ENCODE measurements at regions not wholly inside any gene's neighbourhood (a gene's known extent, or its start where the extent isn't known, plus 50 kb on each side); places are given as distances from the start of the nearest gene placed in this dataset.
A peak's percentile ranks its signal among the peaks of the same experiment; 100 is the strongest.
"Not testable (repeated sequence)": the region's sequence is repeated elsewhere in the genome, so short reads cannot be mapped to it uniquely, and the experiment has no call there.

DNA sequence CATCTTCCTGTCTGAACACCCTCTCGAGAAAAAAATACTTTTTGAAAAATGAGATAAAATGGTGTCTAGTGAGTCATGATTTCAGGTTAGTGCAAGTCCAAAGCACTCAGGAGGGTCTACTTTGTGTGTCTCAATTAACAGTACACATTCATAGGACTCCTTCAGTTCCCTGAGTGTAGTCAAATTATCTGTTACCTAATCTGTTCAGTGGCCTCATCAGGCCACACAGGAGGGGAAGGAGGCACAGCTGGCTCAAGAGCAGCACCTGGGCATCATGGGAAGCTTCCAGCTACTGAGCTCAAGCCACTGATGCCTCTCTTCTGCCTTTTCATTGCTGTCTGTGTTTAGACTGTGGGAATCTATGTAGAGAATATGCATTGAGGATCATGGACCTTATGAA, 341.4 kb upstream of the SGO1 start:
- Mint-ChIP-seq H3K27ac (no peak overlapping the region), H3K36me3 (no peaks in the 10 kb centered on the region), H3K4me3 (no peak overlapping the region), H3K27me3 (no peaks in the 10 kb centered on the region), H3K4me1 (no peaks in the 10 kb centered on the region), H3K9me3 (no peaks in the 10 kb centered on the region)
- ATAC-seq (ENCODE audit: low read depth in 2 of 2) (no peak), DNase-seq (no peak)

DNA sequence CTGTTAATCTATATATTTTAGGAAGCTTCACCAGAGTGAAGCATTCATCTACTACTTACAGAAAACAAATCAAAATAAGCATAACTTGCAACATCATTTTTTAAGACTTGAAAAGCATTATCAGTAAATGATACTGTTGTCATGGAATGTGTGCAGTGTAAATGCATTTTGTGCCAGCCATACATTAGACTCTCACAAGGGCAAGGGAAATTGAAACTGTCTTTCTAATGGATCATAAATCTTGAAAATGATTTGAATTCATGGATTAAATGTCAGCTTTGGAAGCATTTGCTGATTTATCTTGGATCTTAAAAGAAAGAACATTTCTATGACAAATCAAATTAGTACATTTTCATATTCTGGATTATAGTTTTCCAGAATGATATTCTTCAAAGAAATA, 338.3 kb upstream of the SGO1 start:
- Mint-ChIP-seq H3K27me3 (no peaks in the 10 kb centered on the region), H3K27ac (no peak overlapping the region), H3K9me3 (peaks cover 0 to 11% (median 5%) of the 10 kb centered on the region in 7 donors), H3K36me3 (no peaks in the 10 kb centered on the region), H3K4me1 (no peaks in the 10 kb centered on the region), H3K4me3 (no peak overlapping the region)
- ATAC-seq (ENCODE audit: low read depth in 2 of 2) (no peak), DNase-seq (no peak)

DNA sequence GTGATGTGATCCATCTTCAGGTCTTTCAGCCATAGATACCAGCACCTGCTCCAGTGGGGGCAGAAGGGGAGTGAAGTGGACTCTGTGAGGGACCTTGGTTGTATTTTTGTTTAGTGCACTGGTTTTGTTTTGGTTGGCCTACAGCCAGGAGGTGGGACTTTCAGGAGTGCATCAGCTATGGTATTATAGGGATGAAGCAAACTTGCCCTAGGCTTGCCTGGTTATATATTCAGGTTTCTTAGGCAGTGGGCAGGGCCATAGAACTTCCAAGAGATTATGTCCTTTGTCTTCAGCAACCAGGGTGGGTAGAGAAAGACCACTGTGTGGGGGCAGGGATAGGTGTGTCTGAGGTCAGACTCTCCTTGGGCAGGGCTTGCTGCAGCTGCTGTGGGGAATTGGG, 337.3 kb upstream of the SGO1 start:
- H3K27ac Mint-ChIP-seq, result no peak overlapping the region
- H3K4me3 Mint-ChIP-seq, result no peak overlapping the region
- ATAC-seq (ENCODE audit: low read depth in 2 of 2) (no peak), DNase-seq (no peak)
- H3K27me3 Mint-ChIP-seq, result no peaks in the 10 kb centered on the region
- peaks cover 0 to 11% (median 5%) of the 10 kb centered on the region in 7 donors for H3K9me3 Mint-ChIP-seq
- no peaks in the 10 kb centered on the region for H3K4me1 Mint-ChIP-seq
- H3K36me3 Mint-ChIP-seq, result no peaks in the 10 kb centered on the region

DNA sequence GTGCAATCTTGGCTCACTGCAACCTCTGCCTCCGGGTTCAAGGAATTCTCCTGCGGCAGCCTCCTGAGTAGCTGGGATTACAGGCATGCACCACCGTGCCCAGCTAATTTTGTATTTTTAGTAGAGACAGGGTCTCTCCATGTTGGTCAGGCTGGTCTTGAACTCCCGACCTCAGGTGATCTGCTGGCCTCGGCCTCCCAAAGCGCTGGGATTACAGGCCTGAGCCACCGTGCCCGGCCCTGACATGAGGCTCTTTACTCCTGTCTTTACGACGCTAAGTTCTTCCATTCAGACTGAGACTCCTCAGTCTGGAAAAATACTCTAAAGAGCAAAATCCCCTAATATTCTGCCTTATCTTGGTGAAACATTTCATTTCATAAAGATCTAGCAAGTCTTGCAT, 331.3 kb upstream of the SGO1 start:
- not testable (repeated sequence) for H3K4me1 Mint-ChIP-seq; H3K36me3 Mint-ChIP-seq; H3K4me3 Mint-ChIP-seq; H3K27me3 Mint-ChIP-seq; DNase-seq; ATAC-seq (ENCODE audit: low read depth in 2 of 2); H3K27ac Mint-ChIP-seq
- H3K9me3 Mint-ChIP-seq, result peaks cover 0 to 18% (median 8%) of the 10 kb centered on the region in 7 donors

DNA sequence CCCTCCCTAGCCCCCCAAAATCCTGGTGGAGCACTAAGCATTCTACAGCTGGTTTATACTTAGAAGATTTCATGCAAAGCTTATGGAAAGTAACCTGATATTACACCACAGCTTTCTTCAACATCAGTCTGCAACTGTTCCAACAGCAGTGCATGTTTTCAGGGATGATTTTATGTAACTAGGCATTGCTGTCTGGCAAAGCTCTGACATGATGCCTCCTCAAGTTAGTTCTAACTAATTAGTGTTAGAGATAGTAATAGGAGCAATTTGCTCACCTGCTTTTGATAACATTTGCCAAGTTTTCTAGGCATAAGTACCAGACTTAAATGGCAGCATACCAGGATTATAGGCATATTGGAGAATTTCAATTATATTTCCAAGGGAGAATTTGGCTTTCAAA, 330.3 kb upstream of the SGO1 start:
- no peaks in the 10 kb centered on the region for H3K4me1 Mint-ChIP-seq
- ATAC-seq (ENCODE audit: low read depth in 2 of 2) (no peak), DNase-seq (no peak)
- no peaks in the 10 kb centered on the region for H3K27me3 Mint-ChIP-seq
- no peak overlapping the region for H3K4me3 Mint-ChIP-seq
- H3K27ac Mint-ChIP-seq, result peak overlapping the region in 1 of 6 donors; percentile 58
- H3K9me3 Mint-ChIP-seq, result peaks cover 2 to 24% (median 13%) of the 10 kb centered on the region in 7 donors
- no peaks in the 10 kb centered on the region for H3K36me3 Mint-ChIP-seq

DNA sequence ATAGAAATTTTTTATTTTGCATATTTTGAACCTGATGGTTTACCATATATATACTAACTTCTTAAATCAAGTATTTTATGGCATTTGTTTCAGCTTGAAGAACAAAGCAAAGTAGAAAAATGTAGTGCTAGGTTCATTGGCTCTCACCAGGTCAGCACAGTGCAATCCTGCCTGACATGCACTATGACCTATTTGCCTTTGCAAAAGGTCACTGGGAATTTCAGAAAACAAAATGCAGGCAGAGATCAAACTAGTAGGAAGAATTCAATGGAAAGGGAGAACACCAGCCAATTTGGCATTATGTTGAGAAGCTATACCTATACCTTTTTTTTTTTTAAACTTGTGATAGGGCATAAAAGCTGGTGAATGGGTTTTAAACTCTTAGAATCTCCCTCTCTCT, 329.8 kb upstream of the SGO1 start:
- H3K27ac Mint-ChIP-seq, result peak overlapping the region in 1 of 6 donors; percentile 58
- H3K4me1 Mint-ChIP-seq, result no peaks in the 10 kb centered on the region
- H3K9me3 Mint-ChIP-seq, result peaks cover 2 to 24% (median 11%) of the 10 kb centered on the region in 7 donors
- H3K4me3 Mint-ChIP-seq, result no peak overlapping the region
- DNase-seq, result no peak
- no peaks in the 10 kb centered on the region for H3K36me3 Mint-ChIP-seq
- no peak for ATAC-seq (ENCODE audit: low read depth in 2 of 2)
- H3K27me3 Mint-ChIP-seq, result no peaks in the 10 kb centered on the region

DNA sequence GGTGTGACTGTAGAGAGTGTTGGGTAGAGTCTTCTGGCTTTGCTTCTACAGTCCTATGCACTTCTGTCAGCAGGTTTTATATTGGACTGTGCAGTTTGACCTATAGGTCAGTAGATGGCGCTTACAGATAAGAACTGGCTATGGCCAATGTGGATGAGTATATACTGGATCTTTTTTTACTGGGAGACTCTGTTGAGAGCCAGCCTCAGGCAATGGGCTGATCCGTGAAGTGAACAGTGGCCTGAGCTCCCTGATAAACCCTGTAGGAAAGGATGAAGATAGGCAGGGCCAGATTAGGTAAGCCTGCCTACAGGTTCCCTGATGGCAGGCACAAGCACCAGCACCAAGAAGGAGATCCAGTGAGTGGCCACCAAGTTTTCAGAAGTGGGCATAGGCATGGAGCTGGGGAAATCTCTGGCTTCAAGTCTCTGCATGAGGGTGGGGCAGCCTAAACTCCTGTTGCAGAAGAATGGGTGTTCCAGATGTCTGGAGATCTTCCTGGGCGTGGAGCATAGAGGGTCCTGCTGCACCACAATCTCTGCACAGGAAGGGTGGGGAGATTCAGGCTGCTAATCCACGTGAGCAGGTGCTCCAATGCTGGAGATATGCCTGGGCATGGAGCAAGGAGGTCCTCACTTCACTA, 326.0 kb upstream of the SGO1 start:
- no peak for DNase-seq
- ATAC-seq (ENCODE audit: low read depth in 2 of 2), result no peak
- Mint-ChIP-seq H3K27ac (no peak overlapping the region), H3K4me1 (no peaks in the 10 kb centered on the region), H3K36me3 (no peaks in the 10 kb centered on the region), H3K4me3 (no peak overlapping the region), H3K9me3 (peaks cover 0 to 23% (median 11%) of the 10 kb centered on the region in 7 donors), H3K27me3 (no peaks in the 10 kb centered on the region)

DNA sequence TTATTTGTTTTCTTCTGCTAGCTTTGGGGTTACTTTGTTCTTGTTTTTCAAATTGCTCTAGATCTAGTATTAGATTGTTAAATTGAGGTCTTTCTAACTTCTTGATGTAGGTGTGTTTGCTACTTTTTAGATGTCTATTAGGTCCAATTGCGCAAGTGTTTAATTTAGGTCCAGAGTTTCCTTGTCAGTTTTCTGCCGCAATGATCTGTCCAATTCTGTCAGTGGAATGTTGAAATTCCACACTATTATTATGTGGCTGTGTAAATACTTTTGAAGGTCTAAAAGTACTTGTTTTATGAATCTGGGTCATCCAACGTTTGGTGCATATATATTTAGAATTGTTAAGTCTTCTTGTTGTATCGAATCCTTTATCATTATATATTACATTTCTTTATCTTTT, 324.4 kb upstream of the SGO1 start:
- Mint-ChIP-seq H3K9me3 (peaks cover 6 to 35% (median 11%) of the 10 kb centered on the region in 7 donors), H3K4me1 (no peaks in the 10 kb centered on the region), H3K36me3 (no peaks in the 10 kb centered on the region), H3K4me3 (peak overlapping the region in 1 of 8 donors; percentile 3), H3K27me3 (no peaks in the 10 kb centered on the region), H3K27ac (no peak overlapping the region)
- DNase-seq (no peak), ATAC-seq (ENCODE audit: low read depth in 2 of 2) (no peak)

DNA sequence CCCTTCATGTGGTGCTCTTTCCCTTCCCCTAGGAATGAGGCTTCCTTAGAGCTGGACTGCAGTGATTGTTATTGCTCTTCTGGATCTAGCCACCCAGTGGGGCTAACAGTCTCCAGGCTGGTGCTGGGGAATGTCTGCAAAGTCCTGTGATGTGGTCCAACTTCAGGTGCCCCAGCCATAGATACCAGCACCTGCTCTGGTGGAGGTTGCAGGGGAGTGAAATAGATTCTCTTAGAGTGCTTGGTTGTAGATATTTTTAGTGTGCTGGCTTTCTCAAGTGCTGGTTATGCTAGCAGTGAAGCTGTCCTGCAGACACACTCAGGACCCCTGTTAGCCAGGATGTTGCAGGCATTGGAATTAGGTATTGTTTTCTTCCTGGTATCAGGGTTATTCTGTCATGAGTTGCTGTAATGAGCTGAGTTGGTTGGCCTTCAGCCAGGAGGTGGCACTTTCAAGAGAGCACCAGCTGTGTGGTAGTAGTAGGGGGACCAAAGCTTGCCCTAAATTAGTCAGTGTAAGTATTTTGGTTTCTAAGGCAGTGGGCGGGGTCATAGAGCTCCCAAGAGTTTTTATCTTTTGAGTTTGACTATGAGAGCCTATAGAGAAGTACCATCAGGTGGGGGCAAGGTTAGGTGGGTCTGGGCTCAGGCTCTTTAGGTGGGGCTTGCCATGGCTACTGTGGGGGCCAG, 317.5 kb upstream of the SGO1 start:
- Mint-ChIP-seq H3K9me3 (peaks cover 17 to 61% (median 35%) of the 10 kb centered on the region in 7 donors), H3K36me3 (peaks cover 0 to 8% of the 10 kb centered on the region in 2 donors), H3K27me3 (no peaks in the 10 kb centered on the region), H3K4me1 (no peaks in the 10 kb centered on the region), H3K4me3 (no peak overlapping the region), H3K27ac (peak overlapping the region in 1 of 6 donors; percentile 31)
- ATAC-seq (ENCODE audit: low read depth in 2 of 2) (no peak), DNase-seq (no peak)

DNA sequence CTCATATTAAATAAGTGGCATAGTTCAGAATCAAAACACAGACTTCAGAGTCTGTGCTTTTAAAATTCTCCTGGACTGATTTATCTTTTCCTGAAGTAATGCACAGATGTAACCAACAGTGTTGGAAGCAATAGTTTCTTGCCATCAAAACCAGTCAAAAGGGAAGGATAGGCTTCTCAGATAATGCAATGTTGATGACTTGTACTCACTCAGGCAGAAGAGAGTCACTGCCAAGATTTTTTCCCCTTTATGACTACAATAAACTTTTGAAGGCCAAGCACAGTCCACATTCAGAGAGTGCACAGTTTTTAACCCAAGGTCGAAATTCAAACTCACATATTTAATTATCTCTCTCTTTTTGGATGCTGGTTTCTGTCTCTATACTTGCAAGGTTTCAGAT, 305.0 kb upstream of the SGO1 start:
- Mint-ChIP-seq H3K4me1 (no peaks in the 10 kb centered on the region), H3K36me3 (no peaks in the 10 kb centered on the region), H3K9me3 (peaks cover 5 to 28% (median 11%) of the 10 kb centered on the region in 7 donors), H3K4me3 (no peak overlapping the region), H3K27me3 (no peaks in the 10 kb centered on the region), H3K27ac (no peak overlapping the region)
- no peak for DNase-seq
- no peak for ATAC-seq (ENCODE audit: low read depth in 2 of 2)

DNA sequence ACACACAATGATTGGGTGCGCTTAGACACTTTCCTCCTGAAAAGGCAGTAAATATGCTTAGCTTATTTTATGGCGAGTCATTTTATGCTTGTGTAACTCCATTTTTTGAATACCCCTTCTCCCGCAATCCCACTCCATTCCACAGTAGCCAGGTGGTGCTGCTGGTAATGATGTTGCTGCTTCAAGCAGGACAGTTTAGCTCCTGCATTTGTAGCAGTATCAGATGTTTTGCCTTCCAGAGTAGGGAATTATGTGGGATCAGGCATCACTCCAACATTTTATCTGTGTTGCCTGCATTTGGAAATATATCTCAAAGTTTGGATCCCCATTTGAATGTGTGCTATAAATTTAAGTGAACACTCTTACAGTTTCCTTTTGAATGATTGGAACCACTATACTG, 302.1 kb upstream of the SGO1 start:
- H3K27me3 Mint-ChIP-seq, result no peaks in the 10 kb centered on the region
- peaks cover 12 to 31% (median 18%) of the 10 kb centered on the region in 7 donors for H3K9me3 Mint-ChIP-seq
- no peak overlapping the region for H3K4me3 Mint-ChIP-seq
- no peaks in the 10 kb centered on the region for H3K4me1 Mint-ChIP-seq
- peaks cover 0 to 8% of the 10 kb centered on the region in 2 donors for H3K36me3 Mint-ChIP-seq
- no peak overlapping the region for H3K27ac Mint-ChIP-seq
- ATAC-seq (ENCODE audit: low read depth in 2 of 2), result no peak
- DNase-seq, result no peak

DNA sequence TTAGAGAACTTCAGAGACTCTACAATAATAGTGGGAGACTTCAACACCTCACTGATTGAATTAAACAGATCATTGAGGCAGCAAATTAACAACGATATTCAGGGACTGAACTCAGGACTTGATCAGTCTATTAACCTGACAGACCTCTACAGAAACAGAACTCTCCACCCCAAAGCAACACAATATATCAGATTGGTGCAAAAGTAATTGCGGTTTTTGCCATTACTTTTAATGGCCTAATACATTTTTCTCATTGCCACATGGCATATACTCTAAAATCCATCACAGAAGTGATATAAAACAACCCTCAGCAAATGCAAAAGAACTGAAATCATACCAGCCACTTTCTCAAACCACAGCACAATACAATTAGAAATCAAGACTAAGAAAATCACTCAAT, 298.1 kb upstream of the SGO1 start:
- H3K9me3 Mint-ChIP-seq, result peaks cover 22 to 37% (median 37%) of the 10 kb centered on the region in 7 donors
- peaks cover 0 to 20% of the 10 kb centered on the region in 2 donors for H3K36me3 Mint-ChIP-seq
- DNase-seq, result no peak
- no peaks in the 10 kb centered on the region for H3K4me1 Mint-ChIP-seq
- H3K27ac Mint-ChIP-seq, result no peak overlapping the region
- no peak overlapping the region for H3K4me3 Mint-ChIP-seq
- no peak for ATAC-seq (ENCODE audit: low read depth in 2 of 2)
- H3K27me3 Mint-ChIP-seq, result no peaks in the 10 kb centered on the region

DNA sequence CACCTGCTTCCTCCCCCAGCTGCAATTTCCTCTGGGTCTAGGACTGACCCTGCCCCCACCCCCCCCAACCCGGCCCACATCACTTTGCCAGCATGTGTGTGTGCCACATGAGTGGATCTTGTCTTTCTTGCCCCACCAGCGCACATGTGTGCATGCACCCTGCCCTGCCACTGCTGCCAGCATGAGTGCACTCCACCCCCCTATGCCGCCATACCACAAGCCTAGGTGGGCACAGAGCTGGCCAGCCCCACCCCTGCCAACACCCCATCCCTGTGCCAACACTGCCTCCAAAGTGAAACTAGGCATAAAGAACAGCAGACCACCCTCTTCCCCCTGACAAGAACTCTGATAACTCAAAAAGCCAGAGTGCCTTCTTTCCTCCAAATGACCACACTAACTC, 296.3 kb upstream of the SGO1 start:
- no peaks in the 10 kb centered on the region for H3K4me1 Mint-ChIP-seq
- DNase-seq (no peak), ATAC-seq (ENCODE audit: low read depth in 2 of 2) (no peak)
- peaks cover 0 to 20% of the 10 kb centered on the region in 2 donors for H3K36me3 Mint-ChIP-seq
- H3K27ac Mint-ChIP-seq, result no peak overlapping the region
- H3K27me3 Mint-ChIP-seq, result no peaks in the 10 kb centered on the region
- peaks cover 22 to 37% (median 37%) of the 10 kb centered on the region in 7 donors for H3K9me3 Mint-ChIP-seq
- H3K4me3 Mint-ChIP-seq, result no peak overlapping the region

DNA sequence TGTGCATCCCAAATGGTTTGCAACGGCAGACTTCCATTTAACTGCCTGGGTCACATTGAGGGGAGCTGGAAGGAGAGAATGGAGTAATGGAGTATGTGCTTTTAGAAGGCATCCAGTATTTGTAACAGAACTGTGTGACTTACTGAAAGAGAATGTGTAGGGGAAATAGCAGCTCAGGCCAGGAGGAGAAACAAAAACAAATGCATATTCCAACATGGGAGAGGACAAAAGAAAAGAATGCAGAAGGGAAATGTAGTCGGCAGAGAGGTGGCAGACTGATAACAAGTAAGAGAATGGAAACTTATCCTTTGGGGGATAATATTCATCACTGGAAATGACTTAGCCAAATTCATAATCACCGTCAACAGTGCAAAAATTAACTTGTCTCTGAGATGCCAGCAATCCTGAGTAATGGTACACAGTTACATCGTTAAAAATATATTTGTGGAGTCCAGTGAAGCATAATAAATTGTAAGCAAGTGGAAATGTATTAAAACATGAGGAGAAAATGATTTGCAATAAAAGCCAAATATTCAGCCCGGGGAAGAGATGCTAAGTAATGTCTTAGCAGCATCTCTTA, 294.9 kb upstream of the SGO1 start:
- no peak for DNase-seq
- peaks cover 22 to 37% (median 30%) of the 10 kb centered on the region in 7 donors for H3K9me3 Mint-ChIP-seq
- peaks cover 0 to 20% of the 10 kb centered on the region in 2 donors for H3K36me3 Mint-ChIP-seq
- no peaks in the 10 kb centered on the region for H3K4me1 Mint-ChIP-seq
- no peak for ATAC-seq (ENCODE audit: low read depth in 2 of 2)
- no peak overlapping the region for H3K27ac Mint-ChIP-seq
- no peaks in the 10 kb centered on the region for H3K27me3 Mint-ChIP-seq
- H3K4me3 Mint-ChIP-seq, result no peak overlapping the region
